Ovary (tissue), 7 donors: ENCODE measurements at regions not wholly inside any gene's neighbourhood (a gene's known extent, or its start where the extent isn't known, plus 50 kb on each side); places are given as distances from the start of the nearest gene placed in this dataset.

Experiments
- DNase-seq, 5 donors: peaks; one replicate each; pipeline ENCODE4 v3.0.0-alpha.2; 2019 to 2020
- H3K27ac ChIP-seq, 2 donors: fragments of 200-600 bp; one replicate each; pipeline versions ENCODE4 v1.5.1 to v1.8.0; 2019 to 2022
- H3K27me3 ChIP-seq: fragments of 200-600 bp; one replicate; pipeline ENCODE4 v1.8.0; 2022
- H3K36me3 ChIP-seq: fragments of 200-600 bp; sonication (generic); one replicate; pipeline ENCODE4 v1.5.1; 2019
- H3K4me1 ChIP-seq: one replicate; pipeline ENCODE4 v1.8.1; 2013; ENCODE audit warnings: mild to moderate bottlenecking, moderate library complexity; ENCODE audit not compliant: insufficient read depth
- H3K4me3 ChIP-seq: fragments of 200-600 bp; sonication (generic); one replicate; pipeline ENCODE4 v1.5.1; 2017
- H3K9me3 ChIP-seq, 2 donors: fragments of 200-600 bp in 1 of 2; sonication (generic) in 1 of 2; one replicate each; pipeline versions ENCODE4 v1.5.1 to v1.8.1; 2013 to 2019; ENCODE audit warnings: mild to moderate bottlenecking in 1 of 2, moderate library complexity in 1 of 2
- CTCF ChIP-seq, 3 donors: fragments of 450-650 bp in 2 of 3; fragments of 200-600 bp in 1 of 3; IDR thresholded peaks; one replicate each; pipeline versions ENCODE4 v1.5.1 to v1.8.0; 2016 to 2022; ENCODE audit warnings: antibody characterized with exemption in 3 of 3, mild to moderate bottlenecking in 1 of 3
- EP300 ChIP-seq: sonication (generic); formaldehyde crosslinking; IDR thresholded peaks from one replicate; pipeline ENCODE4 v1.6.1; 2017; ENCODE audit warnings: antibody characterized with exemption
- POLR2A ChIP-seq: fragments of 450-650 bp; IDR thresholded peaks from one replicate; pipeline ENCODE4 v1.6.1; 2017; ENCODE audit warnings: antibody characterized with exemption, mild to moderate bottlenecking, moderate library complexity
- WGBS, 3 donors: extraction: QIAGEN DNeasy Blood & Tissue Kit in 1 of 3; methylation state at CpG; one replicate each; pipeline versions ENCODE4 v1.1.5 to v1.1.7; 2013 to 2017; 5-methylcytosine and 5-hydroxymethylcytosine counted together
- intact Hi-C, 4 donors: fragments of 100-400 bp; cut with DNase I; formaldehyde crosslinking; loops; one replicate each; pipeline versions ENCODE4 v1.11.0 to v1.15.1; 2022 to 2023
- donor health status: DM: no; HTN: no; CAD: no; lungs with moderate emphysema.
- donor health status: DM: no; HTN: no; CAD: no.
- donor health status: Bipolar disorder and iron deficiency.
- donor health status: DM: no; HTN: no; CAD: no.
- donor health status: DM: yes; HTN: yes; CAD: no.

GRCh38 chr15:31840849-31841476, 189.4 kb upstream of the CHRNA7 start:
- no peaks in the 10 kb centered on the region for H3K4me1 ChIP-seq
- H3K36me3 ChIP-seq = no peaks in the 10 kb centered on the region
- H3K9me3 ChIP-seq = no peaks in the 10 kb centered on the region
- DNase-seq = no peak
- H3K27me3 ChIP-seq = no peaks in the 10 kb centered on the region
- TF ChIP-seq CTCF (IDR thresholded peaks at IDR 0.05) (no peak), EP300 (no peak), POLR2A (no peak)
- H3K27ac ChIP-seq = no peak overlapping the region
- 82 to 86% (median 85%) methylated on average over 9 of the region's 9 CpGs for WGBS, 3 donors
- no peak overlapping the region for H3K4me3 ChIP-seq
- intact Hi-C loops = no loop called here

- H3K4me3 ChIP-seq = no peak overlapping the region
- H3K27me3 ChIP-seq = no peaks in the 10 kb centered on the region
- no peak for DNase-seq
- WGBS, 3 donors = 66 to 78% (median 69%) methylated on average over 6 of the region's 6 CpGs
- H3K27ac ChIP-seq = no peak overlapping the region
- no peaks in the 10 kb centered on the region for H3K9me3 ChIP-seq
- intact Hi-C loops = no loop called here
- TF ChIP-seq EP300 (no peak), POLR2A (no peak), CTCF (IDR thresholded peaks at IDR 0.05) (no peak)
- no peaks in the 10 kb centered on the region for H3K4me1 ChIP-seq
- no peaks in the 10 kb centered on the region for H3K36me3 ChIP-seq
These were observed 187.7 kb upstream of the CHRNA7 start for GRCh38 chr15:31842532-31843195.

- Histone ChIP-seq H3K27ac (no peak overlapping the region), H3K36me3 (no peaks in the 10 kb centered on the region), H3K27me3 (no peaks in the 10 kb centered on the region), H3K9me3 (no peaks in the 10 kb centered on the region), H3K4me3 (no peak overlapping the region), H3K4me1 (no peaks in the 10 kb centered on the region)
- no peak for TF ChIP-seq EP300
- TF ChIP-seq POLR2A = no peak
- no peak for TF ChIP-seq CTCF (IDR thresholded peaks at IDR 0.05)
- no peak for DNase-seq
- intact Hi-C loops = no loop called here
- WGBS, 3 donors = 66 to 73% (median 68%) methylated on average over 5 of the region's 5 CpGs
These were observed 186.8 kb upstream of the CHRNA7 start for GRCh38 chr15:31843426-31844055.

GRCh38 chr15:31845791-31846190, 184.5 kb upstream of the CHRNA7 start:
- no peaks in the 10 kb centered on the region for H3K27me3 ChIP-seq

More at GRCh38 chr15:31845791-31846190, 184.5 kb upstream of the CHRNA7 start:
- H3K9me3 ChIP-seq = no peaks in the 10 kb centered on the region
- no peaks in the 10 kb centered on the region for H3K36me3 ChIP-seq
- H3K4me3 ChIP-seq = no peak overlapping the region
- 78 to 89% (median 88%) methylated on average over 5 of the region's 5 CpGs for WGBS, 3 donors
- intact Hi-C loops = no loop called here
- H3K27ac ChIP-seq = no peak overlapping the region
- no peak for DNase-seq
- no peak for TF ChIP-seq POLR2A
- TF ChIP-seq CTCF (IDR thresholded peaks at IDR 0.05) = no peak
- no peak for TF ChIP-seq EP300
- H3K4me1 ChIP-seq = no peaks in the 10 kb centered on the region
